ENCODE measurements at regions not wholly inside any gene's neighbourhood (a gene's known extent, or its start where the extent isn't known, plus 50 kb on each side); places are given as distances from the start of the nearest gene placed in this dataset.

DNA sequence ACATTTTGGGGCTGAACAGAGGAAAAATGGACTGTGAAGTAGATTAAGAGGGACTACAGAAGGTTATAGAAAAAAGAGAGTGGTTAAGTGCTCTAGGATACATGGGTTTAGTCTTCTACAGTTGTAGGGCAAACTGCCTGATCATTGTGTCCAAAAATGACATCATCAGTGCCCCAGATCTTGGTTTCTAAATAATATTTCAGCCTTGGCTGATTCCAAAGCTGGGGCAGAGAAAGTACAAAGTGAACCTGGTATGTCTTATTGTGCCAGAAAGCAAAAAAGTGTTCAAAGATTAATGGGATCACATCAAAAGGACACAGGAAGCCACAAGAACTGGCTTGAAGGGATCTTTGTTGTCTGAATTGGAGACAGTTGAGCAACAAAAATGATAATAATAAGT, 97.1 kb upstream of the ZNF521 start:
- H3K4me1 Mint-ChIP-seq (ENCODE audit: low read depth, unreplicated experiment), result no peaks in the 10 kb centered on the region
- H3K27me3 Mint-ChIP-seq (ENCODE audit: unreplicated experiment), result no peaks in the 10 kb centered on the region
- no peaks in the 10 kb centered on the region for H3K36me3 Mint-ChIP-seq (ENCODE audit: unreplicated experiment)
- H3K27ac Mint-ChIP-seq (ENCODE audit: unreplicated experiment), result no peak overlapping the region
- no peak overlapping the region for H3K4me3 Mint-ChIP-seq (ENCODE audit: unreplicated experiment)
- DNase-seq, result no peak
- H3K9me3 Mint-ChIP-seq (ENCODE audit: unreplicated experiment), result no peaks in the 10 kb centered on the region
- TF ChIP-seq, protein P1, sequence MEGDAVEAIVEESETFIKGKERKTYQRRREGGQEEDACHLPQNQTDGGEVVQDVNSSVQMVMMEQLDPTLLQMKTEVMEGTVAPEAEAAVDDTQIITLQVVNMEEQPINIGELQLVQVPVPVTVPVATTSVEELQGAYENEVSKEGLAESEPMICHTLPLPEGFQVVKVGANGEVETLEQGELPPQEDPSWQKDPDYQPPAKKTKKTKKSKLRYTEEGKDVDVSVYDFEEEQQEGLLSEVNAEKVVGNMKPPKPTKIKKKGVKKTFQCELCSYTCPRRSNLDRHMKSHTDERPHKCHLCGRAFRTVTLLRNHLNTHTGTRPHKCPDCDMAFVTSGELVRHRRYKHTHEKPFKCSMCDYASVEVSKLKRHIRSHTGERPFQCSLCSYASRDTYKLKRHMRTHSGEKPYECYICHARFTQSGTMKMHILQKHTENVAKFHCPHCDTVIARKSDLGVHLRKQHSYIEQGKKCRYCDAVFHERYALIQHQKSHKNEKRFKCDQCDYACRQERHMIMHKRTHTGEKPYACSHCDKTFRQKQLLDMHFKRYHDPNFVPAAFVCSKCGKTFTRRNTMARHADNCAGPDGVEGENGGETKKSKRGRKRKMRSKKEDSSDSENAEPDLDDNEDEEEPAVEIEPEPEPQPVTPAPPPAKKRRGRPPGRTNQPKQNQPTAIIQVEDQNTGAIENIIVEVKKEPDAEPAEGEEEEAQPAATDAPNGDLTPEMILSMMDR (IDR thresholded peaks at IDR 0.05; ENCODE audit: partially characterized antibody, unreplicated experiment), result no peak

DNA sequence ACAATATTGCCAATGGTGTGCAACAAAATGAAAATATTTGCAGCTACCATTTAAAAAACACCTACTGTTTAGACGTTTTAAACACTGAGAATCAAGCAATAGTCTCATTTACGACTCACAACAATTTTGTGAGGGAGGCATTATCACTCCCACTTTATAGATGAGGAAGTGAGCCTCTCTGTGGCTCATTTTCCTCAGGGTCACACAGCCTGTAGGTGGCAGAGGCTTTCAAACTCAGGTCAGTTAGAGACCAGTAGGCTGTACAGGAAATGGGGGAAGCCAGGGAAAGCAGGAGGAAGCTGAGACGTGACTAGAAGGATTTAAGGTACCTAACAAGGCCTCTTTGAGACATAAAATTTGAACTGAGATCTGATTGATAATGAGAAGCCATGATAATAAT, 95.0 kb upstream of the ZNF521 start:
- DNase-seq, result no peak
- Mint-ChIP-seq H3K36me3 (ENCODE audit: unreplicated experiment) (no peaks in the 10 kb centered on the region), H3K4me3 (ENCODE audit: unreplicated experiment) (no peak overlapping the region), H3K9me3 (ENCODE audit: unreplicated experiment) (no peaks in the 10 kb centered on the region), H3K27me3 (ENCODE audit: unreplicated experiment) (no peaks in the 10 kb centered on the region), H3K27ac (ENCODE audit: unreplicated experiment) (no peak overlapping the region), H3K4me1 (ENCODE audit: low read depth, unreplicated experiment) (no peaks in the 10 kb centered on the region)
- TF ChIP-seq, protein P1 (IDR thresholded peaks at IDR 0.05; ENCODE audit: partially characterized antibody, unreplicated experiment), result no peak

DNA sequence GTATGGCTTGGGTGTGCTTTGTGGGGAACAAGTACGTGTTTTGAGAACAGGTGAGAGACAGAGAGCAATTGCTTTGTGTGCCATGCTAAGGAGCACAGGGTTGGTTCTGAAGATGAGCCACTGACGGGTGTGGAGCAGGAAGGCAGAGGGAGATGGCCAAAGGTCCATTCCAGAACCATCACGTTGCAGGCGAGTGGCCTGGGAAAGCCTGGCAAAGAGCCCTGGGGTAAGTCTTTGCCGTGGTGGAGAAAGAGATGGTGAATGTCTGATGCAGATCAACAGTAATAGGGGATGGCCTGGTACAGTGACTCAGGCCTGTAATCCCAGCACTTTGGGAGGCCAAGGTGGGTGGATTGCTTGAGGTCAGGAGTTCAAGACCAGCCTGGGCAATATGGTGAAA, 93.5 kb upstream of the ZNF521 start:
- H3K27ac Mint-ChIP-seq (ENCODE audit: unreplicated experiment), result no peak overlapping the region
- TF ChIP-seq, protein P1 (IDR thresholded peaks at IDR 0.05; ENCODE audit: partially characterized antibody, unreplicated experiment), result no peak
- DNase-seq, result no peak
- no peaks in the 10 kb centered on the region for H3K36me3 Mint-ChIP-seq (ENCODE audit: unreplicated experiment)
- no peak overlapping the region for H3K4me3 Mint-ChIP-seq (ENCODE audit: unreplicated experiment)
- H3K9me3 Mint-ChIP-seq (ENCODE audit: unreplicated experiment), result no peaks in the 10 kb centered on the region
- no peaks in the 10 kb centered on the region for H3K27me3 Mint-ChIP-seq (ENCODE audit: unreplicated experiment)
- no peaks in the 10 kb centered on the region for H3K4me1 Mint-ChIP-seq (ENCODE audit: low read depth, unreplicated experiment)

DNA sequence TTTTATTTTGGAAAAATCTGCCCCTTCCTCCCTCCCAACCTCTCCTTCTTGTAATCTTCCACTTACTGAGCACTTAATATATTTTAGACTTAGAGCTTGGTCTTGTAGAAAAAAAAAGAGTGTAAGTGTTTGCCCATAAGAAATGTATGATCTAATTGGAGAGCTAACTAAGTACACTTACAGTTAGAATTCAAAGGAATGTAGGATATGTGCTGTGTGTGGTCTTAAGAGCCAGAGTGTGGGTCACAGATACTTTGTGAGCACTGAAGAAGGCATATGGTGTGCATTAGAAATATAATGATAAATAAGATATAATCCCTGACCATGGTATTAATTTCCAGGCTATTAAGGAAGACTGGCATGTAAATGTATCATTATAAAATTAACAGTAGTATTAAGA, 91.8 kb upstream of the ZNF521 start:
- Mint-ChIP-seq H3K9me3 (ENCODE audit: unreplicated experiment) (no peaks in the 10 kb centered on the region), H3K4me3 (ENCODE audit: unreplicated experiment) (no peak overlapping the region), H3K27me3 (ENCODE audit: unreplicated experiment) (no peaks in the 10 kb centered on the region), H3K36me3 (ENCODE audit: unreplicated experiment) (no peaks in the 10 kb centered on the region), H3K4me1 (ENCODE audit: low read depth, unreplicated experiment) (no peaks in the 10 kb centered on the region), H3K27ac (ENCODE audit: unreplicated experiment) (no peak overlapping the region)
- no peak for DNase-seq
- TF ChIP-seq, protein P1 (IDR thresholded peaks at IDR 0.05; ENCODE audit: partially characterized antibody, unreplicated experiment), result no peak

DNA sequence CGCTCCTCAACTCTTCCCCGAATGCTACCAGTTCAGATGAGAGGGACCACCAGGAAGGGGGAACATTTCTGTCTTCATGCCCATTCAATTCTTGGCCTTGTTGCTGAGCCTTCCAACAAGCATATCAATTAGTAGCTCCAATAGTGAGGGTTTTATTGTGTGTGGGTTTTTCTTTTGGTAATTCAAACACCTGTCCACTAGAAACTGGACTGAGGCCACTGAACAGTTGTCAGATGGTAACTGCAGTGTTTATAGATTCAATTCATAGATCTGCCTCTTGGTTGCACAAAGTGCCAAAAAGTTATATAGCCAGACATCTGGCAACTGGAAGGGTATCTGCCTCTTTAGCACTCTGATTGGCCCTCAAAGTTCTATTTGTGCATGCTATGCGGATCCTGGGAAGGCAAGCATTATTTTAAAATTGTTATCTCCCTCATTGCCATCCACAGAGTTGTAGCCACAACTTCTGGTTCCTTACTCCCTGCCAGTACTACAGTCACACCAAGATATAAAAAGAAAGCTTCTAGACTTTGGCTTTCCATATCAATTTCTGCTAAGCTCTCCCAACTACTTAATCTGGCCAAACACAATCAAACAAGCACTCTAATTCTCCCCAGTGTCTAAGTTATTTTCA, 83.3 kb upstream of the ZNF521 start:
- no peaks in the 10 kb centered on the region for H3K9me3 Mint-ChIP-seq (ENCODE audit: unreplicated experiment)
- H3K4me1 Mint-ChIP-seq (ENCODE audit: low read depth, unreplicated experiment), result no peaks in the 10 kb centered on the region
- no peak overlapping the region for H3K4me3 Mint-ChIP-seq (ENCODE audit: unreplicated experiment)
- no peaks in the 10 kb centered on the region for H3K36me3 Mint-ChIP-seq (ENCODE audit: unreplicated experiment)
- TF ChIP-seq, protein P1 (IDR thresholded peaks at IDR 0.05; ENCODE audit: partially characterized antibody, unreplicated experiment), result no peak
- H3K27ac Mint-ChIP-seq (ENCODE audit: unreplicated experiment), result no peak overlapping the region
- no peaks in the 10 kb centered on the region for H3K27me3 Mint-ChIP-seq (ENCODE audit: unreplicated experiment)
- DNase-seq, result no peak

Measured in glutamatergic neuron (in vitro differentiated cells).